CD14-positive monocyte (primary cell): ENCODE measurements at regions not wholly inside any gene's neighbourhood (a gene's known extent, or its start where the extent isn't known, plus 50 kb on each side); places are given as distances from the start of the nearest gene placed in this dataset.

Source experiments
- DNase-seq, 3 donors: peaks; one replicate each; pipeline ENCODE4 v3.0.0-alpha.2; 2011 to 2022
- H2AFZ ChIP-seq: 2 replicates; pipeline ENCODE4 v1.6.0; 2012; ENCODE audit warnings: mild to moderate bottlenecking, low read depth, low read length, inconsistent platforms; ENCODE audit not compliant: insufficient read depth, poor library complexity, severe bottlenecking
- H3K27ac ChIP-seq, 2 donors: 1 replicate in 1 of 2; 2 replicates in 1 of 2; pipeline ENCODE4 v1.5.1; 2012 to 2013; ENCODE audit warnings: low read length in 2 of 2, control low read depth in 1 of 2, inconsistent platforms in 1 of 2, low read depth in 1 of 2, mild to moderate bottlenecking in 1 of 2
- H3K27me3 ChIP-seq, 2 donors: one replicate each; pipeline versions ENCODE4 v1.6.0 to v1.6.1; 2011 to 2013; ENCODE audit warnings: low read length in 2 of 2; ENCODE audit not compliant: control insufficient read depth in 2 of 2, insufficient read depth in 2 of 2
- H3K36me3 ChIP-seq, 2 donors: replicated peaks in 1 of 2; 1 replicate in 1 of 2; 2 replicates in 1 of 2; pipeline versions ENCODE4 v1.5.1 to v1.6.1; 2012 to 2013; ENCODE audit warnings: low read length in 2 of 2, control low read depth in 1 of 2, inconsistent platforms in 1 of 2, mild to moderate bottlenecking in 1 of 2; ENCODE audit not compliant: insufficient read depth in 2 of 2, control insufficient read depth in 1 of 2
- H3K4me1 ChIP-seq, 2 donors: 1 replicate in 1 of 2; 2 replicates in 1 of 2; pipeline versions ENCODE4 v1.5.1 to v1.6.1; 2012 to 2013; ENCODE audit warnings: low read length in 2 of 2, control low read depth in 1 of 2, inconsistent platforms in 1 of 2, mild to moderate bottlenecking in 1 of 2, moderate library complexity in 1 of 2; ENCODE audit not compliant: insufficient read depth in 2 of 2, control insufficient read depth in 1 of 2
- H3K4me2 ChIP-seq: replicated peaks from 2 replicates; pipeline ENCODE3; 2012; ENCODE audit warnings: low read length, moderate library complexity, mild to moderate bottlenecking; ENCODE audit not compliant: poor library complexity, severe bottlenecking; ENCODE audit errors: extremely low read depth
- H3K4me3 ChIP-seq, 3 experiments: fragments of 200-600 bp in 1 of 3; sonication (generic) in 1 of 3; replicated peaks in 1 of 3; 1 replicate in 2 of 3; 2 replicates in 1 of 3; pipeline ENCODE4 v1.5.1; 2011 to 2013; ENCODE audit warnings: low read length in 3 of 3, mild to moderate bottlenecking in 3 of 3, control low read depth in 2 of 3, low read depth in 2 of 3, inconsistent platforms in 1 of 3, moderate library complexity in 1 of 3
- H3K79me2 ChIP-seq: 2 replicates; pipeline ENCODE4 v1.6.0; 2012; ENCODE audit warnings: mild to moderate bottlenecking, control low read depth, inconsistent platforms, low read length, moderate library complexity; ENCODE audit not compliant: insufficient read depth
- H3K9ac ChIP-seq: 2 replicates; pipeline ENCODE4 v1.6.0; 2017; ENCODE audit warnings: low read length, mild to moderate bottlenecking; ENCODE audit not compliant: insufficient read depth, poor library complexity, severe bottlenecking
- H3K9me3 ChIP-seq, 2 donors: replicated peaks in 1 of 2; 1 replicate in 1 of 2; 2 replicates in 1 of 2; pipeline versions ENCODE4 v1.5.1 to v1.6.1; 2012 to 2013; ENCODE audit warnings: low read length in 2 of 2, control low read depth in 1 of 2; ENCODE audit not compliant: control insufficient read depth in 1 of 2, insufficient read depth in 1 of 2
- H4K20me1 ChIP-seq: 2 replicates; pipeline ENCODE4 v1.6.0; 2012; ENCODE audit warnings: mild to moderate bottlenecking, low read length, control low read depth, moderate library complexity; ENCODE audit not compliant: insufficient read depth
- H3K27ac Mint-ChIP-seq, 7 donors: one replicate each; pipeline ENCODE4 v1.8.0; 2020; ENCODE audit warnings: mild to moderate bottlenecking in 7 of 7, mixed read lengths in 7 of 7, moderate library complexity in 6 of 7, inconsistent platforms in 2 of 7
- H3K27me3 Mint-ChIP-seq, 3 donors: one replicate each; pipeline ENCODE4 v1.8.0; 2021 to 2022; ENCODE audit warnings: low read depth in 3 of 3, mild to moderate bottlenecking in 3 of 3, mixed read lengths in 3 of 3, moderate library complexity in 3 of 3, inconsistent platforms in 1 of 3
- H3K36me3 Mint-ChIP-seq, 2 donors: one replicate each; pipeline ENCODE4 v1.8.0; 2020; ENCODE audit warnings: mixed read lengths in 2 of 2, inconsistent platforms in 1 of 2, mild to moderate bottlenecking in 1 of 2
- H3K4me1 Mint-ChIP-seq: one replicate; pipeline ENCODE4 v1.8.0; 2020; ENCODE audit warnings: mild to moderate bottlenecking, mixed read lengths
- H3K4me3 Mint-ChIP-seq, 2 donors: one replicate each; pipeline ENCODE4 v1.8.0; 2020; ENCODE audit warnings: mild to moderate bottlenecking in 2 of 2, mixed read lengths in 2 of 2, moderate library complexity in 1 of 2
- H3K9me3 Mint-ChIP-seq, 7 donors: one replicate each; pipeline ENCODE4 v1.8.0; 2020 to 2022; ENCODE audit warnings: mixed read lengths in 7 of 7, mild to moderate bottlenecking in 6 of 7, moderate library complexity in 6 of 7, inconsistent platforms in 2 of 7
- WGBS: methylation state at CpG from one replicate; pipeline ENCODE4 v1.1.5; 2013; ENCODE audit warnings: missing lambda C conversion rate; ENCODE audit not compliant: insufficient coverage; 5-methylcytosine and 5-hydroxymethylcytosine counted together
- intact Hi-C, 2 donors: fragments of 100-400 bp; cut with micrococcal nuclease; formaldehyde crosslinking; loops; one replicate each; pipeline versions ENCODE4 v1.15.0 to v1.15.1; 2023
- TF ChIP-seq, protein P1 (sequence below): fragments of 200-600 bp; IDR thresholded peaks from one replicate; pipeline ENCODE4 v1.8.0; 2022; ENCODE audit warnings: antibody characterized with exemption, mild to moderate bottlenecking

GRCh38 chr2:204066051-204066450 lies 129.5 kb downstream of the ICOS start:
- intact Hi-C loops, result no loop called here
- H3K36me3 Mint-ChIP-seq, result no peaks in the 10 kb centered on the region
- H3K27me3 Mint-ChIP-seq, result peaks cover 0 to 2% (median 2%) of the 10 kb centered on the region in 3 donors
- DNase-seq, result no peak
- H4K20me1 ChIP-seq, result no peaks in the 10 kb centered on the region
- H3K79me2 ChIP-seq, result no peaks in the 10 kb centered on the region
- peaks cover 0 to 3% (median 2%) of the 10 kb centered on the region in 7 donors for H3K9me3 Mint-ChIP-seq
- TF ChIP-seq, protein P1, sequence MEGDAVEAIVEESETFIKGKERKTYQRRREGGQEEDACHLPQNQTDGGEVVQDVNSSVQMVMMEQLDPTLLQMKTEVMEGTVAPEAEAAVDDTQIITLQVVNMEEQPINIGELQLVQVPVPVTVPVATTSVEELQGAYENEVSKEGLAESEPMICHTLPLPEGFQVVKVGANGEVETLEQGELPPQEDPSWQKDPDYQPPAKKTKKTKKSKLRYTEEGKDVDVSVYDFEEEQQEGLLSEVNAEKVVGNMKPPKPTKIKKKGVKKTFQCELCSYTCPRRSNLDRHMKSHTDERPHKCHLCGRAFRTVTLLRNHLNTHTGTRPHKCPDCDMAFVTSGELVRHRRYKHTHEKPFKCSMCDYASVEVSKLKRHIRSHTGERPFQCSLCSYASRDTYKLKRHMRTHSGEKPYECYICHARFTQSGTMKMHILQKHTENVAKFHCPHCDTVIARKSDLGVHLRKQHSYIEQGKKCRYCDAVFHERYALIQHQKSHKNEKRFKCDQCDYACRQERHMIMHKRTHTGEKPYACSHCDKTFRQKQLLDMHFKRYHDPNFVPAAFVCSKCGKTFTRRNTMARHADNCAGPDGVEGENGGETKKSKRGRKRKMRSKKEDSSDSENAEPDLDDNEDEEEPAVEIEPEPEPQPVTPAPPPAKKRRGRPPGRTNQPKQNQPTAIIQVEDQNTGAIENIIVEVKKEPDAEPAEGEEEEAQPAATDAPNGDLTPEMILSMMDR, result no peak
- no peak overlapping the region for H3K4me3 ChIP-seq
- no peak overlapping the region for H3K4me3 Mint-ChIP-seq
- H3K4me1 Mint-ChIP-seq, result no peaks in the 10 kb centered on the region
- no peak overlapping the region for H2AFZ ChIP-seq
- WGBS, result no CpG with 5 or more reads among the region's 1 CpG
- no peak overlapping the region for H3K27ac ChIP-seq
- H3K27ac Mint-ChIP-seq, result no peak overlapping the region
- no peaks in the 10 kb centered on the region for H3K27me3 ChIP-seq
- no peaks in the 10 kb centered on the region for H3K4me1 ChIP-seq
- H3K9ac ChIP-seq, result no peak overlapping the region
- H3K4me2 ChIP-seq, result no peak overlapping the region
- H3K36me3 ChIP-seq, result no peaks in the 10 kb centered on the region
- no peaks in the 10 kb centered on the region for H3K9me3 ChIP-seq

DNA sequence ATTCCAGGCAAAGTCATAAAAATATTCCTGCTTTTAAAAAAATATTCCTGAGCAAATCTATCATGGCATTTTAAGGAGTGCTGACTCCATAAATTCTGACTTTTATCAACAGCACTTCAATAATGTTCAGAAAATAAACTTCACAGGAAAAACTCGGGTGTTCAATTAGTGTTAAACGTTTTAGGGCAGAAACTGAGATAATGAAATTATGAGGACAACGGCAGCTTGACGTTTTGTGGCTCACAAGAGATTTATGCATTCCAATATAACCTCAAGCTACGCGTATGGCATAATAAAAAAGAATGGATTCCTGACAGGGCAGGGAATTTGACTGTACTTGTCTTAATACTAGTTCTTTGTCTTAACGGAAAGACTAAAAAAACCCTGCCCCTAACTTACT lies 133.2 kb downstream of the ICOS start:
- H3K79me2 ChIP-seq, result no peaks in the 10 kb centered on the region
- H3K4me3 ChIP-seq, result no peak overlapping the region
- no peak overlapping the region for H3K9ac ChIP-seq
- no CpG with 5 or more reads among the region's 7 CpGs for WGBS
- Mint-ChIP-seq H3K27me3 (peaks cover 0 to 4% (median 1%) of the 10 kb centered on the region in 3 donors), H3K4me3 (no peak overlapping the region), H3K36me3 (no peaks in the 10 kb centered on the region), H3K4me1 (peaks cover 3% of the 10 kb centered on the region), H3K27ac (no peak overlapping the region), H3K9me3 (peaks cover 0 to 2% (median 0%) of the 10 kb centered on the region in 7 donors)
- TF ChIP-seq, protein P1, result no peak
- no peaks in the 10 kb centered on the region for H3K4me1 ChIP-seq
- H3K4me2 ChIP-seq, result no peak overlapping the region
- H2AFZ ChIP-seq, result no peak overlapping the region
- H3K27me3 ChIP-seq, result no peaks in the 10 kb centered on the region
- no peak overlapping the region for H3K27ac ChIP-seq
- no peaks in the 10 kb centered on the region for H3K36me3 ChIP-seq
- DNase-seq, result no peak
- H3K9me3 ChIP-seq, result no peaks in the 10 kb centered on the region
- H4K20me1 ChIP-seq, result no peaks in the 10 kb centered on the region
- intact Hi-C loops, result no loop called here
